H1 (cell line): ENCODE measurements at regions not wholly inside any gene's neighbourhood (a gene's known extent, or its start where the extent isn't known, plus 50 kb on each side); places are given as distances from the start of the nearest gene placed in this dataset.

Experiments
- CTCF ChIA-PET: fragments of 300-600 bp; sonication (Branson Sonifier 250); formaldehyde crosslinking; loops from one replicate; lab custom pipeline; 2021; ENCODE audit not compliant: partially characterized antibody; lab: Charles Lee
- POLR2A ChIA-PET: fragments of 300-600 bp; sonication (Branson Sonifier 250); formaldehyde crosslinking; loops from one replicate; lab custom pipeline; 2021; ENCODE audit warnings: inconsistent platforms; ENCODE audit not compliant: partially characterized antibody; lab: Charles Lee
- DNase-seq, 2 experiments: peaks; one replicate each; pipeline versions ENCODE4 v3.0.0 to v3.0.0-alpha.2; 2010 to 2022; ENCODE audit warnings: low spot score in 2 of 2, low read depth in 1 of 2, mixed read lengths in 1 of 2
- FAIRE-seq: peaks from 2 replicates; lab custom pipeline; 2011; peaks lifted over from hg19 to GRCh38; lab: Jason Lieb, UNC
- H2AFZ ChIP-seq: 2 replicates; pipeline ENCODE4 v1.8.1; 2012; ENCODE audit warnings: low read length, inconsistent platforms
- H2AK5ac ChIP-seq: 2 replicates; pipeline ENCODE4 v1.6.1; 2013; ENCODE audit warnings: low read depth, low read length
- H2BK120ac ChIP-seq: replicated peaks from 2 replicates; pipeline ENCODE3; 2013; ENCODE audit warnings: low read depth, low read length, inconsistent platforms
- H2BK12ac ChIP-seq: 2 replicates; pipeline ENCODE4 v1.6.1; 2013; ENCODE audit warnings: low read depth, low read length
- H2BK15ac ChIP-seq: 2 replicates; pipeline ENCODE4 v1.6.1; 2013; ENCODE audit warnings: low read length
- H2BK20ac ChIP-seq: 2 replicates; pipeline ENCODE4 v1.6.1; 2013; ENCODE audit warnings: low read length
- H2BK5ac ChIP-seq: 2 replicates; pipeline ENCODE4 v1.6.1; 2013; ENCODE audit warnings: low read depth, low read length
- H3K14ac ChIP-seq: 2 replicates; pipeline ENCODE4 v1.6.1; 2013; ENCODE audit warnings: inconsistent platforms; ENCODE audit not compliant: insufficient read length
- H3K18ac ChIP-seq: 2 replicates; pipeline ENCODE4 v1.6.1; 2013; ENCODE audit warnings: low read length; ENCODE audit errors: extremely low read depth
- H3K23ac ChIP-seq: 2 replicates; pipeline ENCODE4 v1.6.1; 2013; ENCODE audit warnings: inconsistent platforms; ENCODE audit not compliant: insufficient read length
- H3K23me2 ChIP-seq: 2 replicates; pipeline ENCODE4 v1.6.1; 2013; ENCODE audit warnings: low read depth, low read length
- H3K27ac ChIP-seq: 2 replicates; pipeline ENCODE4 v1.6.1; 2011; ENCODE audit warnings: low read depth, low read length, inconsistent platforms
- H3K27me3 ChIP-seq, 4 experiments: replicated peaks in 1 of 4; 1 replicate in 1 of 4; 2 replicates in 3 of 4; pipeline versions ENCODE4 v1.6.1 to v1.8.1; 2011 to 2013; ENCODE audit warnings: low read length in 3 of 4, mild to moderate bottlenecking in 3 of 4, inconsistent platforms in 2 of 4, mixed read lengths in 2 of 4, moderate library complexity in 1 of 4; ENCODE audit not compliant: control insufficient read depth in 3 of 4, insufficient read depth in 3 of 4; ENCODE audit errors: extremely low read depth in 1 of 4
- H3K36me3 ChIP-seq, 4 experiments: 2 replicates each; pipeline versions ENCODE4 v1.6.1 to v1.8.1; 2011 to 2013; ENCODE audit warnings: mild to moderate bottlenecking in 4 of 4, low read length in 3 of 4, moderate library complexity in 2 of 4, control low read depth in 1 of 4, inconsistent platforms in 1 of 4; ENCODE audit not compliant: insufficient read depth in 4 of 4, control insufficient read depth in 2 of 4
- H3K4ac ChIP-seq: replicated peaks from 2 replicates; pipeline ENCODE3; 2013; ENCODE audit warnings: low read length, low read depth, mixed read lengths, inconsistent platforms; ENCODE audit not compliant: insufficient read length
- H3K4me1 ChIP-seq, 4 experiments: replicated peaks in 1 of 4; 1 replicate in 1 of 4; 2 replicates in 3 of 4; pipeline versions ENCODE4 v1.6.1 to v1.8.1; 2011 to 2013; ENCODE audit warnings: low read length in 3 of 4, inconsistent platforms in 2 of 4, mixed read lengths in 1 of 4; ENCODE audit not compliant: insufficient read depth in 4 of 4, control insufficient read depth in 3 of 4
- H3K4me2 ChIP-seq, 2 experiments: 2 replicates each; pipeline versions ENCODE4 v1.6.1 to v1.8.1; 2011 to 2013; ENCODE audit warnings: low read depth in 2 of 2, low read length in 2 of 2, control low read depth in 1 of 2, inconsistent platforms in 1 of 2, mild to moderate bottlenecking in 1 of 2; ENCODE audit not compliant: insufficient read depth in 1 of 2
- H3K4me3 ChIP-seq, 4 experiments: fragments of 200-600, 300-600 bp in 1 of 4; sonication (generic), shearing (Covaris generic), sonication (Bioruptor Twin) in 1 of 4; 2 replicates each; pipeline versions ENCODE4 v1.5.1 to v1.8.1; 2011 to 2016; ENCODE audit warnings: low read length in 4 of 4, low read depth in 3 of 4, control low read depth in 2 of 4, inconsistent platforms in 2 of 4, mild to moderate bottlenecking in 2 of 4, mixed read lengths in 1 of 4, moderate library complexity in 1 of 4; ENCODE audit not compliant: insufficient read depth in 2 of 4; ENCODE audit errors: extremely low read depth in 1 of 4
- H3K56ac ChIP-seq: replicated peaks from 2 replicates; pipeline ENCODE3; 2013; ENCODE audit warnings: low read depth, mild to moderate bottlenecking, mixed read lengths, low read length, inconsistent platforms; ENCODE audit not compliant: insufficient read length
- H3K79me1 ChIP-seq: 2 replicates; pipeline ENCODE4 v1.6.1; 2013; ENCODE audit warnings: low read depth, low read length, control low read depth
- H3K79me2 ChIP-seq, 2 experiments: 2 replicates each; pipeline versions ENCODE4 v1.6.1 to v1.8.1; 2012 to 2013; ENCODE audit warnings: low read length in 2 of 2, mild to moderate bottlenecking in 2 of 2, inconsistent platforms in 1 of 2; ENCODE audit not compliant: insufficient read depth in 2 of 2, control insufficient read depth in 1 of 2
- H3K9ac ChIP-seq, 4 experiments: replicated peaks in 1 of 4; 1 replicate in 1 of 4; 2 replicates in 3 of 4; pipeline versions ENCODE4 v1.6.1 to v1.8.1; 2011 to 2013; ENCODE audit warnings: low read depth in 3 of 4, low read length in 3 of 4, control low read depth in 2 of 4, mild to moderate bottlenecking in 2 of 4, moderate library complexity in 2 of 4, inconsistent platforms in 1 of 4; ENCODE audit errors: extremely low read depth in 1 of 4
- H3K9me3 ChIP-seq, 2 experiments: 2 replicates each; pipeline versions ENCODE4 v1.6.1 to v1.8.1; 2012 to 2013; ENCODE audit warnings: mild to moderate bottlenecking in 2 of 2, moderate library complexity in 2 of 2, control low read depth in 1 of 2, inconsistent platforms in 1 of 2, low read depth in 1 of 2, low read length in 1 of 2, mixed read lengths in 1 of 2; ENCODE audit not compliant: insufficient read depth in 2 of 2
- H4K20me1 ChIP-seq, 2 experiments: replicated peaks in 1 of 2; 2 replicates each; pipeline versions ENCODE3 to v1.8.1; 2011 to 2013; ENCODE audit warnings: inconsistent platforms in 2 of 2, low read length in 2 of 2, mild to moderate bottlenecking in 1 of 2; ENCODE audit not compliant: insufficient read depth in 2 of 2, control insufficient read depth in 1 of 2
- H4K5ac ChIP-seq: 2 replicates; pipeline ENCODE4 v1.6.1; 2013; ENCODE audit warnings: low read length, low read depth, mixed read lengths, inconsistent platforms; ENCODE audit not compliant: insufficient read length
- H4K8ac ChIP-seq: 2 replicates; pipeline ENCODE4 v1.8.0; 2013; ENCODE audit warnings: mild to moderate bottlenecking, moderate library complexity, low read length, inconsistent platforms; ENCODE audit not compliant: insufficient read depth; ENCODE audit errors: extremely low read depth
- H4K91ac ChIP-seq: replicated peaks from 2 replicates; pipeline ENCODE3; 2013; ENCODE audit warnings: low read length, mixed read lengths, inconsistent platforms; ENCODE audit not compliant: insufficient read length
- BCL11A ChIP-seq, 2 experiments: IDR thresholded peaks; one replicate each; pipeline ENCODE4 v1.6.1; 2011; ENCODE audit warnings: low read depth in 2 of 2, low read length in 2 of 2, mild to moderate bottlenecking in 2 of 2
- BRCA1 ChIP-seq: IDR thresholded peaks from 2 replicates; pipeline ENCODE4 v1.6.1; 2012; ENCODE audit warnings: low read depth, low read length, improper control_type of control experiment
- EGR1 ChIP-seq: IDR thresholded peaks from 2 replicates; pipeline ENCODE4 v1.6.1; 2011; ENCODE audit warnings: low read depth, low read length, borderline replicate concordance
- EP300 ChIP-seq, 2 experiments: IDR thresholded peaks; 1 replicate in 1 of 2; 2 replicates in 1 of 2; pipeline ENCODE4 v1.6.1; 2011 to 2012; ENCODE audit warnings: low read depth in 2 of 2, low read length in 2 of 2, mild to moderate bottlenecking in 2 of 2, borderline replicate concordance in 1 of 2, inconsistent platforms in 1 of 2, moderate library complexity in 1 of 2
- GTF2F1 ChIP-seq: IDR thresholded peaks from 2 replicates; pipeline ENCODE4 v1.6.1; 2012; ENCODE audit warnings: low read depth, low read length, improper control_type of control experiment, borderline replicate concordance
- JUND ChIP-seq: IDR thresholded peaks from 2 replicates; pipeline ENCODE4 v1.6.1; 2011; ENCODE audit warnings: mild to moderate bottlenecking, improper control_type of control experiment, low read length
- KDM1A ChIP-seq: fragments of 200-600, 300-600 bp; sonication (generic); IDR thresholded peaks from 2 replicates; pipeline ENCODE4 v1.7.1; 2016; ENCODE audit warnings: mild to moderate bottlenecking, low read length, borderline replicate concordance
- PHF8 ChIP-seq: fragments of 200-600 bp; sonication (generic); conservative IDR thresholded peaks from 2 replicates; pipeline ENCODE4 v1.7.1; 2012; ENCODE audit warnings: low read depth, mild to moderate bottlenecking, inconsistent platforms, low read length, moderate library complexity
- RFX5 ChIP-seq: IDR thresholded peaks from 2 replicates; pipeline ENCODE4 v1.6.1; 2011; ENCODE audit warnings: low read depth, low read length, improper control_type of control experiment, borderline replicate concordance
- RNF2 ChIP-seq: fragments of 200-900, 300-1000 bp; sonication (generic); IDR thresholded peaks from 2 replicates; pipeline ENCODE4 v1.7.1; 2016; ENCODE audit warnings: borderline replicate concordance, low read depth, mild to moderate bottlenecking, antibody characterized with exemption, low read length; ENCODE audit not compliant: poor library complexity, severe bottlenecking; ENCODE audit errors: missing control alignments
- SRF ChIP-seq: IDR thresholded peaks from 2 replicates; pipeline ENCODE4 v1.6.1; 2011; ENCODE audit warnings: mild to moderate bottlenecking, low read depth, low read length, moderate library complexity
- WGBS, 2 experiments: shearing (Covaris generic) in 1 of 2; methylation state at CpG; one replicate each; pipeline versions ENCODE4 v1.1.6 to v1.1.7; 2013 to 2015; ENCODE audit warnings: low lambda C conversion rate in 2 of 2, mixed read lengths in 2 of 2, inconsistent platforms in 1 of 2, low coverage in 1 of 2, missing lambda C conversion rate in 1 of 2; ENCODE audit not compliant: insufficient replicate concordance in 2 of 2, insufficient coverage in 1 of 2, insufficient read length in 1 of 2; ENCODE audit errors: extremely low coverage in 1 of 2, missing lambda C conversion rate in 1 of 2; 5-methylcytosine and 5-hydroxymethylcytosine counted together

DNA sequence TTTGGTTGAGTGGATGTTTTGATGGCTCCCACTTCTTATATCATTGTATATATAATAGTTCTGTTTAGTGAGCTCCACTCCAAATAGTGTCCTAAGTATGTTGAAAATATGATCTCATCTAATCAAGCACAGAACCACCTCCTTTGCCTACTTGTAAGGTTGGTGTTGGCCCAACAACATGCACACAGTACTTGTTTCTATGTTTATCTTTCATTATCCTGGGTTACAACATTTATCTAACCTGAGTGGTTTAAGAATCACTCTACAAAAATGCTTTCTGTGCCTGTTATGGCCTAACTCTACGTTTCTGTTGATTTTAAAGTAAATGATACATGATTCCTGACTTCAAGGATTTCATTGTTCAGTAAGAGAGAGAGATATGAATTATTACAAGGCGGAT, 281.9 kb downstream of the FIGN start:
- WGBS, 2 experiments, result 85% methylated on average over 2 of the region's 2 CpGs; no CpG with 5 or more reads in 1 of the 2 experiments
- Histone ChIP-seq H3K27ac (no peak overlapping the region), H3K4me3 (no peak overlapping the region), H3K23me2 (no peaks in the 10 kb centered on the region; the same call in 1 of the 2 replicates), H3K4me1 (no peaks in the 10 kb centered on the region), H4K5ac (no peak overlapping the region), H2BK12ac (no peak overlapping the region), H2BK15ac (no peak overlapping the region), H2AFZ (no peak overlapping the region), H3K4me2 (no peak overlapping the region), H4K91ac (no peak overlapping the region), H3K9ac (no peak overlapping the region), H3K36me3 (no peaks in the 10 kb centered on the region), H2BK120ac (no peak overlapping the region), H3K18ac (no peak overlapping the region), H3K79me1 (no peaks in the 10 kb centered on the region), H2BK20ac (no peak overlapping the region), H3K56ac (no peak overlapping the region), H2AK5ac (no peak overlapping the region), H4K20me1 (no peaks in the 10 kb centered on the region), H3K9me3 (no peaks in the 10 kb centered on the region), H3K23ac (no peak overlapping the region), H3K14ac (no peak overlapping the region), H2BK5ac (no peak overlapping the region), H3K79me2 (no peaks in the 10 kb centered on the region), H3K27me3 (no peaks in the 10 kb centered on the region), H4K8ac (no peak overlapping the region), H3K4ac (no peak overlapping the region)
- ChIA-PET CTCF (interaction anchor here (1.2 to 1.5 kb wide), 2 partner anchors 18 to 272 kb away, joined by 4 to 5 read pairs; no protein-coding TSS in a partner anchor), POLR2A (no interaction called here)
- no peak for FAIRE-seq
- DNase-seq, result no peak
- no peak for TF ChIP-seq JUND
- no peak for TF ChIP-seq EGR1
- no peak for TF ChIP-seq GTF2F1
- no peak for TF ChIP-seq KDM1A
- TF ChIP-seq SRF, result no peak
- no peak for TF ChIP-seq EP300 (IDR thresholded peaks at IDR 0.05; ENCODE audit: borderline replicate concordance in 1 of 2, low read depth in 2 of 2, low read length in 2 of 2)
- no peak for TF ChIP-seq RFX5
- no peak for TF ChIP-seq RNF2
- TF ChIP-seq BCL11A (IDR thresholded peaks at IDR 0.05; ENCODE audit: low read depth in 2 of 2, low read length in 2 of 2), result no peak
- no peak for TF ChIP-seq BRCA1
- TF ChIP-seq PHF8, result no peak
